HG03159 (cell line): ENCODE measurements at regions not wholly inside any gene's neighbourhood (a gene's known extent, or its start where the extent isn't known, plus 50 kb on each side); places are given as distances from the start of the nearest gene placed in this dataset.

ENCODE experiments used
- ATAC-seq: cut with Tn5 transposase; IDR thresholded peaks from one replicate; pipeline ENCODE4 v1.9.1; 2021; ENCODE audit warnings: mild to moderate bottlenecking, moderate library complexity; ENCODE audit not compliant: unreplicated experiment

DNA sequence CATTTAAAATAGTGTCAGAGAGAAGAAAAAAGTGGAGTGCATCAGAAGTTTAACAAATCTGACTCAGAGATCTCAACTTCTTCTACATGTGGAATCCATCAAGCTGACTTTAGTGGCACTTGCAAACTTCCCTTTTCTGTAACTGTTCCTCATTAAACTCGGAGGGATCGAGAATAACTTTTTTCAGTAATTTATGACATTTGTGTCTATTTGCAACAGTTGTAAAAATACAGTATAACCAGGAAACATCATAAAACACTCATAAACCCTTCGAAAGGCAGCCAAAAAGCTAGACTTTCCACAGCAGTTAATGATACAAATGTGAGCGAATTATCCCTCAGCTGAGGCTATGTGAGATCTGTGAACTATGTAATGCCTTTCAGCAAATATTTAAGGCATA lies 1936.8 kb upstream of the SEL1L start:
- ATAC-seq, result no peak

GRCh38 chr14:83470959-83471695 lies 1937.5 kb upstream of the SEL1L start:
- no peak for ATAC-seq

- ATAC-seq, result no peak
Observed at GRCh38 chr14:83473416-83474235, 1940.0 kb upstream of the SEL1L start.

GRCh38 chr14:83478741-83479140 lies 1945.1 kb upstream of the SEL1L start:
- no peak for ATAC-seq

- no peak for ATAC-seq
Observed at GRCh38 chr14:83483063-83483462, 1949.4 kb upstream of the SEL1L start.

DNA sequence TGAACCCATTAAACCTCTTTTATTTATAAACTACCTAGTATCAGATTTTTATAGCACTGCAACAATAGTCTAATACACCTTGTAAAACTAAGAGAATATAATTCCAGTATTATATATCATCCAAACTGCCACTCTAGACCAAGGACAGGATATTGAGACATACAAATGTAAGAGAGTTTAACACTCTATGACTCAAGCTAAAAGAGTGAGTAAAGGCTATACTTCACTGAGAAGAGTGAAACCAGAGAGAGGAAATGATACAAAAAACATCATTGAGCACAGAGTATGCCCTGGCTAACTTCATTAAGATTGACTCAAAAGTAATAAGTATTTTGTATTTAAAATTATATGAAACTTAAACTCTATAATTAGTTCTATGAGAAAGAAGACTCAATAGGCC lies 1951.9 kb upstream of the SEL1L start:
- no peak for ATAC-seq

- ATAC-seq, result no peak
Observed at GRCh38 chr14:83491091-83491490, 1957.4 kb upstream of the SEL1L start.

DNA sequence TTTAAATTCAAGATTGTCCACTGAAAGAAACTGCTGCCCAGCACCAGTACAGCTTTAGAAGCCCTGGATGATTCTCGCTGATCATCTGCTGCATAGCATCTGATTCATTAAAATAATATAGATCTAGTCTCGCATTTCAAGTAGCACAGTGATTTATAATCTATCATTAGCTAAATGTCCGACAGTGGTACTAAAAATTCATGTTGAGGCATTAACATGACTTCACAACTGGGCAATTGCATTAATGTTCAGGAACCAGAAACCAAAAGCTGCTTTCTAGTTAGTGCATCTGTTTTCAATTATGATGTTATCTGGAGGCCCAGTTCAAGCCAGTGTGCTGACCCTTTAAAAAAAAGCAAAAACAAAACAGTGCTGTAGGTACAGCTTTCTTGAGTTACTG lies 1987.2 kb upstream of the SEL1L start:
- ATAC-seq, result no peak

- ATAC-seq, result no peak
Observed at GRCh38 chr14:83529531-83529930, 1995.9 kb upstream of the SEL1L start.

- ATAC-seq, result no peak
Observed at GRCh38 chr14:83533734-83534133, 1996.2 kb upstream of the FLRT2 start.

DNA sequence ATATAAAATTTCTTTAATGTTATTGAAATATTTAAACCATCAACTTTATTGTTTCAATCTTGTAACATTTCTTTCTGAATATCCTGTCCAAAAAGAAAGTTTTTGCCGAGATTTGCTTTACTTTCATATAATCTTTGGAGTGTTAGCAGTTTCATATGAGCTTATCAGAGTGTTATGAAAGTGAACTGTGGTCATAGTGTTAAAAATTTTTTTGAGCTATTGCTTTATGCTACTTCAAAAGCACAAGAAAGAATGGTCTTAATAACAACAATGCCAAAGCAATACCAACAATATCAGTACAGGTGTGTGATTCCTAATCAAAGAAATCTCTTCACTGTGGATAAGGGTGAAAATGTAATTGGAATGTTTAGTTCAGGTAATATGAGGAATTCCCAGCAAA lies 1994.9 kb upstream of the FLRT2 start:
- ATAC-seq, result no peak

DNA sequence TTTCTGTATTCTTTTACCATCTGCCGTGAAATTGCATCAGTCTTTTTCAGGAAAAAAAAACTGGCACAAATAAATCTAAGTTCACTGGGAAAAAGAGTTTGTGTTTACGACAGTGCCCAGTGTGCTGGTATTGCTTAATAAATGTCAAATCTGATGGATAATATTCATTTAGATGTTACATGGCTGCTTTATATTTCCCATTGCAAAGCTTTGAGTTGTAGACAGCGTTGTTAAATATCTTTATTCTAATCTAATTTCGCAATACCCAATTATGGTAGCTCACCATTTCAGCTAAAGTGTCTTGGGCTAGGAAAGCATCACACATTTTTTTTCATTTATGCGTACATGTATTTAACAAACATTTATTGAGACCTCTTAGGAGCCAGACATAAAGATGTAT lies 1994.5 kb upstream of the FLRT2 start:
- no peak for ATAC-seq

- no peak for ATAC-seq
Observed at GRCh38 chr14:83541147-83541546, 1988.8 kb upstream of the FLRT2 start.

DNA sequence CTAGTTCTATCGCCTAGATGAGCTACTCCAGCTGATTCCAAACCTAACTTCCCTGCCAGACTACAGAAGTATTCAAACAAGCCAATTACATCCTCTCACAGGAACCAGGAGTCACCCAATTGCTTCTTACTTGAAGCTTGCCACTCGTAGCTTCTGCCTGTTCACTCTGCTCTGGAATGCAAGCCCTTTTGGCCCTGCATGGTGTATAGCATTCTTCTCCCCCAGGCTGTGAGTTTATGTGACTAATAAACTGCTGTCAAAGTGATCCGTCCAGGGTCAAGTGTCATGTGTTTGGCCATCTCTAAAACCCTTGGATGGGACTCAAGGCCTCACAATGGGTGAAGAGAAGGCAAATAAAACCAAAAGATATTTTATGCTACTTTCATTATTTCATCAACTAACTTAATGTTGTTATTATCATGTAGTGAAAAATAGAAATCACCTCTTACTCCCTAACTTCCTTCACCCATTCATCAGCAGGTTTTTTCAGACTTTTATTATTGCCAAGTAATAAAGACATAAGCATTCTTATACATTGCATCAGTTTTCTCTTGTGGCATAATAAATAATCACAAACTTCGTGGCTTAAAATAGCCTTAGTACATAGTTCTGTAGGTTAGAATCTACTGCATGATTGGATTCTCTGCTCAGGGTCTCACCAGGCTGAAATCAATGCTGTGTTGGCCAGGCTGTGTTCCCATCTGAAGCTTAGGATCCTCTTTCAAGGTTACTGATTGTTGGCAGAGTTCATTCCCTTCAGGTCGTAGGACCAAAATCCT lies 1981.7 kb upstream of the FLRT2 start:
- no peak for ATAC-seq

GRCh38 chr14:83556065-83556464 lies 1973.9 kb upstream of the FLRT2 start:
- ATAC-seq, result no peak

DNA sequence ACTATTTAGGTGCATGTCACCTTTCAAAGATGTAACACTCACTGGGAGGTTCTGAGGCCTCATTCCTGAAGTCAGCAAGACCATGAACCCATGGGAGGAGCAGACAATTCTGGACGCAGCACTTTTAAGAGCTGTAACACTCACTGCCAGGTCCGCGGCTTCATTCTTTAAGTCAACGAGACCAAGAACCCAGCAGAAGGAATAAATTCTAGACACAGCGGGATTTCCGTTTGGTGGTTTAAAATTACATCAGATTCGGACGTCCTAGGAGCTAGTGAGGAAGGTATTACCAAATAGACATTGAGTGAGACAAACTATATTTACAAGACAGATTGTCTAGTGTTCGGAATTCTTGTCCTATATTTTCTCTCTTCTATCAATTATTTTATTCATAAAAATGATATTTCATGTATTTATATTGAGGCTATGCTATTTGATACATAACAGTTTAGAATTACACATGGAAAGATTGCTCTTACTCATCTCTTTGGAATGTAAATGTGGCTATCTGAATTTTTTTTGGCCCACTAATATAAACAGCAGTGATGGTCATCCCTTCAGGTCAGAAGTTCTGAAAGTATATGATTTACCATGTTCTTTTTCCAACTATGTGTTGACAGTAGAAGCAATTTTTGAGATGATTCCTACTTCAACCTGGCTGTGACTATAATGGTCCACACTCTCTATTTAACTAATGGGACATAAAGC lies 1973.0 kb upstream of the FLRT2 start:
- ATAC-seq, result no peak

DNA sequence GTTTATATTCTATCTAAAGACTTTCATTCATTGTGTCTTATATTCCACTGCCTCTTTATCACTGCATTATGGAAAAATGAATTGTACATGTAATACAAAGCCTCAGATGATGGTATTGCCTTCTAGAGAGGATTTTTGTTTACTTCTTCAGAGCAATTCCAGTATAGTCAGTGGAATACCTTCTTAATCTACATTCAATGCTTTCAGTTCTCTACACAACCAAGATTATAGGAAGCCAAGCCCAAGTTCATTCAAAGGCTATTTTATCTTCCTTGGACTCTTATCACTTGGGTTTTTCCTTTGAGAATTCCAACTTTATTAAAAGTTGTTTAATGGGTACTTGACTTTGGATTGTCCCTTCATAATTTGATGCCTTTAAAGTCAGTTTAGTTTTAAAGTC lies 1971.0 kb upstream of the FLRT2 start:
- ATAC-seq, result no peak

DNA sequence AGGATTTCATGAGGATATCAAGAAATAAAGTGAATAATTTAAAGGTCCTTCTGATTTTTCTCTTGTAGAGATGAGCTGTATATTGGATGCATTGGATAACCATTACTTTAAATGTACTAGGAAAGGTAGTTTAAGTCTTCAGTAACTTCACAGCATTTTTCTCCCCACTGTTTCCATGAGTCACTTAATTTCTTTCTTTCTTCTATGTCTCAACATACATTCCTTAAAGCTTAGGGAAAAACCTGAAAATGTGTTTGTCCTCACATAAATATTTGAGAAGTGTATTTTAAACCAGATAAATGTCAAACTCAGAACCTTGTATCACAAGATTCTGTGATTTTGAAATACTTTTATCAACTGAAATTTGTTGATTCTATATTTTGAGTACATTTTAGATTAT lies 1970.2 kb upstream of the FLRT2 start:
- ATAC-seq, result no peak

GRCh38 chr14:83561261-83561660 lies 1968.7 kb upstream of the FLRT2 start:
- ATAC-seq, result no peak

DNA sequence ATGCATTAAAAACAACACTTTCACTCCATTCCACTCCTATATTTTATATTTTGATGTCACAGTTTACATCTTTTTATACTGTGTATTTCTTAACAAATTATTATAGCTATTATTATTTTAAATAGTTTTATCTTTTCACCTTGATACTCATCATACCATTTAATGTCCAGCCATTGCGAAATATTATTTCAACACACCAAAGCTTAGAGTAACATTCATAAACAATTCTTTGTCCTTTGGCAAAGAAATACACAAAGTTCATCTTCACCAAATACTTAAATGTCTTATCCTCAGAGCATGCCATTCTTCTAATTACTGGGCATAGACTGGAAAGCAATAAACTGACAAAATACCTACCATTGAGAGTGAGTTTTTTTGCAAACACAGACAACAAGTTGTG lies 1963.4 kb upstream of the FLRT2 start:
- no peak for ATAC-seq

DNA sequence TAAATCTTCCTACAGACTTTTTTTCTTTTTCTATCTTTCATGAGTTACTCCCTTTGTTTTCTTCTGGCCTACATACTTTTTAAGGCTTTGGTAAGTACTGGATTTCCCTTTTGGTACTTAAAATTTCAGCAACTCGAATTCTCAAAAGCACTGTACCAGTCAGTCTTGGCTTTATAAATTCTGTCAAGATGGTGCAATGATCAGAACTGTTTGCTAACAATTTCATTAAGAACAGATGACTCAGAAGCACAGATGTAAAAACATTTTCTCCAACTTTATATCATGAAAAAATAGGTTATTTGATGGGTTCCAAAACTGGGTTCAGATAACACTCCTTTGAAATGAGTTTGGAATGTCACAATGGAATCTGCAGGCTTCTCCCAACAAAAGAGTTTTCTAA lies 1961.8 kb upstream of the FLRT2 start:
- no peak for ATAC-seq
